H1 (cell line): ENCODE measurements at regions not wholly inside any gene's neighbourhood (a gene's known extent, or its start where the extent isn't known, plus 50 kb on each side); places are given as distances from the start of the nearest gene placed in this dataset.

ENCODE experiments used
- CTCF ChIA-PET: fragments of 300-600 bp; sonication (Branson Sonifier 250); formaldehyde crosslinking; loops from one replicate; lab custom pipeline; 2021; ENCODE audit not compliant: partially characterized antibody; lab: Charles Lee
- POLR2A ChIA-PET: fragments of 300-600 bp; sonication (Branson Sonifier 250); formaldehyde crosslinking; loops from one replicate; lab custom pipeline; 2021; ENCODE audit warnings: inconsistent platforms; ENCODE audit not compliant: partially characterized antibody; lab: Charles Lee
- DNase-seq, 2 experiments: peaks; one replicate each; pipeline versions ENCODE4 v3.0.0 to v3.0.0-alpha.2; 2010 to 2022; ENCODE audit warnings: low spot score in 2 of 2, low read depth in 1 of 2, mixed read lengths in 1 of 2
- FAIRE-seq: peaks from 2 replicates; lab custom pipeline; 2011; peaks lifted over from hg19 to GRCh38; lab: Jason Lieb, UNC
- H2AFZ ChIP-seq: 2 replicates; pipeline ENCODE4 v1.8.1; 2012; ENCODE audit warnings: low read length, inconsistent platforms
- H2AK5ac ChIP-seq: 2 replicates; pipeline ENCODE4 v1.6.1; 2013; ENCODE audit warnings: low read depth, low read length
- H2BK120ac ChIP-seq: replicated peaks from 2 replicates; pipeline ENCODE3; 2013; ENCODE audit warnings: low read depth, low read length, inconsistent platforms
- H2BK12ac ChIP-seq: 2 replicates; pipeline ENCODE4 v1.6.1; 2013; ENCODE audit warnings: low read depth, low read length
- H2BK15ac ChIP-seq: 2 replicates; pipeline ENCODE4 v1.6.1; 2013; ENCODE audit warnings: low read length
- H2BK20ac ChIP-seq: 2 replicates; pipeline ENCODE4 v1.6.1; 2013; ENCODE audit warnings: low read length
- H2BK5ac ChIP-seq: 2 replicates; pipeline ENCODE4 v1.6.1; 2013; ENCODE audit warnings: low read depth, low read length
- H3K14ac ChIP-seq: 2 replicates; pipeline ENCODE4 v1.6.1; 2013; ENCODE audit warnings: inconsistent platforms; ENCODE audit not compliant: insufficient read length
- H3K18ac ChIP-seq: 2 replicates; pipeline ENCODE4 v1.6.1; 2013; ENCODE audit warnings: low read length; ENCODE audit errors: extremely low read depth
- H3K23ac ChIP-seq: 2 replicates; pipeline ENCODE4 v1.6.1; 2013; ENCODE audit warnings: inconsistent platforms; ENCODE audit not compliant: insufficient read length
- H3K23me2 ChIP-seq: 2 replicates; pipeline ENCODE4 v1.6.1; 2013; ENCODE audit warnings: low read depth, low read length
- H3K27ac ChIP-seq: 2 replicates; pipeline ENCODE4 v1.6.1; 2011; ENCODE audit warnings: low read depth, low read length, inconsistent platforms
- H3K27me3 ChIP-seq, 4 experiments: replicated peaks in 1 of 4; 1 replicate in 1 of 4; 2 replicates in 3 of 4; pipeline versions ENCODE4 v1.6.1 to v1.8.1; 2011 to 2013; ENCODE audit warnings: low read length in 3 of 4, mild to moderate bottlenecking in 3 of 4, inconsistent platforms in 2 of 4, mixed read lengths in 2 of 4, moderate library complexity in 1 of 4; ENCODE audit not compliant: control insufficient read depth in 3 of 4, insufficient read depth in 3 of 4; ENCODE audit errors: extremely low read depth in 1 of 4
- H3K36me3 ChIP-seq, 4 experiments: 2 replicates each; pipeline versions ENCODE4 v1.6.1 to v1.8.1; 2011 to 2013; ENCODE audit warnings: mild to moderate bottlenecking in 4 of 4, low read length in 3 of 4, moderate library complexity in 2 of 4, control low read depth in 1 of 4, inconsistent platforms in 1 of 4; ENCODE audit not compliant: insufficient read depth in 4 of 4, control insufficient read depth in 2 of 4
- H3K4ac ChIP-seq: replicated peaks from 2 replicates; pipeline ENCODE3; 2013; ENCODE audit warnings: low read length, low read depth, mixed read lengths, inconsistent platforms; ENCODE audit not compliant: insufficient read length
- H3K4me1 ChIP-seq, 4 experiments: replicated peaks in 1 of 4; 1 replicate in 1 of 4; 2 replicates in 3 of 4; pipeline versions ENCODE4 v1.6.1 to v1.8.1; 2011 to 2013; ENCODE audit warnings: low read length in 3 of 4, inconsistent platforms in 2 of 4, mixed read lengths in 1 of 4; ENCODE audit not compliant: insufficient read depth in 4 of 4, control insufficient read depth in 3 of 4
- H3K4me2 ChIP-seq, 2 experiments: 2 replicates each; pipeline versions ENCODE4 v1.6.1 to v1.8.1; 2011 to 2013; ENCODE audit warnings: low read depth in 2 of 2, low read length in 2 of 2, control low read depth in 1 of 2, inconsistent platforms in 1 of 2, mild to moderate bottlenecking in 1 of 2; ENCODE audit not compliant: insufficient read depth in 1 of 2
- H3K4me3 ChIP-seq, 4 experiments: fragments of 200-600, 300-600 bp in 1 of 4; sonication (generic), shearing (Covaris generic), sonication (Bioruptor Twin) in 1 of 4; 2 replicates each; pipeline versions ENCODE4 v1.5.1 to v1.8.1; 2011 to 2016; ENCODE audit warnings: low read length in 4 of 4, low read depth in 3 of 4, control low read depth in 2 of 4, inconsistent platforms in 2 of 4, mild to moderate bottlenecking in 2 of 4, mixed read lengths in 1 of 4, moderate library complexity in 1 of 4; ENCODE audit not compliant: insufficient read depth in 2 of 4; ENCODE audit errors: extremely low read depth in 1 of 4
- H3K56ac ChIP-seq: replicated peaks from 2 replicates; pipeline ENCODE3; 2013; ENCODE audit warnings: low read depth, mild to moderate bottlenecking, mixed read lengths, low read length, inconsistent platforms; ENCODE audit not compliant: insufficient read length
- H3K79me1 ChIP-seq: 2 replicates; pipeline ENCODE4 v1.6.1; 2013; ENCODE audit warnings: low read depth, low read length, control low read depth
- H3K79me2 ChIP-seq, 2 experiments: 2 replicates each; pipeline versions ENCODE4 v1.6.1 to v1.8.1; 2012 to 2013; ENCODE audit warnings: low read length in 2 of 2, mild to moderate bottlenecking in 2 of 2, inconsistent platforms in 1 of 2; ENCODE audit not compliant: insufficient read depth in 2 of 2, control insufficient read depth in 1 of 2
- H3K9ac ChIP-seq, 4 experiments: replicated peaks in 1 of 4; 1 replicate in 1 of 4; 2 replicates in 3 of 4; pipeline versions ENCODE4 v1.6.1 to v1.8.1; 2011 to 2013; ENCODE audit warnings: low read depth in 3 of 4, low read length in 3 of 4, control low read depth in 2 of 4, mild to moderate bottlenecking in 2 of 4, moderate library complexity in 2 of 4, inconsistent platforms in 1 of 4; ENCODE audit errors: extremely low read depth in 1 of 4
- H3K9me3 ChIP-seq, 2 experiments: 2 replicates each; pipeline versions ENCODE4 v1.6.1 to v1.8.1; 2012 to 2013; ENCODE audit warnings: mild to moderate bottlenecking in 2 of 2, moderate library complexity in 2 of 2, control low read depth in 1 of 2, inconsistent platforms in 1 of 2, low read depth in 1 of 2, low read length in 1 of 2, mixed read lengths in 1 of 2; ENCODE audit not compliant: insufficient read depth in 2 of 2
- H4K20me1 ChIP-seq, 2 experiments: replicated peaks in 1 of 2; 2 replicates each; pipeline versions ENCODE3 to v1.8.1; 2011 to 2013; ENCODE audit warnings: inconsistent platforms in 2 of 2, low read length in 2 of 2, mild to moderate bottlenecking in 1 of 2; ENCODE audit not compliant: insufficient read depth in 2 of 2, control insufficient read depth in 1 of 2
- H4K5ac ChIP-seq: 2 replicates; pipeline ENCODE4 v1.6.1; 2013; ENCODE audit warnings: low read length, low read depth, mixed read lengths, inconsistent platforms; ENCODE audit not compliant: insufficient read length
- H4K8ac ChIP-seq: 2 replicates; pipeline ENCODE4 v1.8.0; 2013; ENCODE audit warnings: mild to moderate bottlenecking, moderate library complexity, low read length, inconsistent platforms; ENCODE audit not compliant: insufficient read depth; ENCODE audit errors: extremely low read depth
- H4K91ac ChIP-seq: replicated peaks from 2 replicates; pipeline ENCODE3; 2013; ENCODE audit warnings: low read length, mixed read lengths, inconsistent platforms; ENCODE audit not compliant: insufficient read length
- CHD2 ChIP-seq: IDR thresholded peaks from 2 replicates; pipeline ENCODE4 v1.6.1; 2012; ENCODE audit warnings: low read length, improper control_type of control experiment
- SIX5 ChIP-seq: IDR thresholded peaks from 2 replicates; pipeline ENCODE4 v1.6.1; 2011; ENCODE audit warnings: mild to moderate bottlenecking, low read depth, low read length
- SP1 ChIP-seq: IDR thresholded peaks from 2 replicates; pipeline ENCODE4 v1.6.1; 2011; ENCODE audit warnings: low read depth, low read length
- SRF ChIP-seq: IDR thresholded peaks from 2 replicates; pipeline ENCODE4 v1.6.1; 2011; ENCODE audit warnings: mild to moderate bottlenecking, low read depth, low read length, moderate library complexity
- WGBS, 2 experiments: shearing (Covaris generic) in 1 of 2; methylation state at CpG; one replicate each; pipeline versions ENCODE4 v1.1.6 to v1.1.7; 2013 to 2015; ENCODE audit warnings: low lambda C conversion rate in 2 of 2, mixed read lengths in 2 of 2, inconsistent platforms in 1 of 2, low coverage in 1 of 2, missing lambda C conversion rate in 1 of 2; ENCODE audit not compliant: insufficient replicate concordance in 2 of 2, insufficient coverage in 1 of 2, insufficient read length in 1 of 2; ENCODE audit errors: extremely low coverage in 1 of 2, missing lambda C conversion rate in 1 of 2; 5-methylcytosine and 5-hydroxymethylcytosine counted together

DNA sequence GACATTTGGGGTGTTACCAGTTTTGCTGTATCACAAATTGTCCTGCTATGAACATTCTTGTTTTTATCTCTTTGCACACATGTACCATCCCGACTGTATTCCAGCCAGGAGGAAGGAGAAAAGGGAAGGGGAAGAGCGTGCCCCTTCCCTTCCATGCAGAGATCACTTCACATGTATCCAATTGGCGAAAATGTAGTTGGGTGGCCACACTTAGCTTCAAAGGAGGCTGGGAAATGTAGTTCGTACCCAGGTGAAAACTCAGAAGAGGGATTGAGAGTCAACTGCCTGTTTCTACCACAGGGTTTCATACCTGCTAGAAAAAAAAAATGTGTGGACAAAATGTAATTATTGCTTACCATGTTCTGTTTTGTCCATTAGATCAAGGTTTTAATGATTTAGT lies 189.1 kb upstream of the PELI2 start:
- Histone ChIP-seq H3K9me3 (peaks cover 0 to 4% of the 10 kb centered on the region in 2 experiments; a peak in 1 of 4 replicates), H3K27me3 (no peaks in the 10 kb centered on the region), H3K4me1 (peaks cover 2 to 11% (median 3%) of the 10 kb centered on the region in 4 experiments; a peak in 6 of 7 replicates), H3K4me3 (no peak overlapping the region), H3K27ac (no peak overlapping the region), H3K79me1 (no peaks in the 10 kb centered on the region), H4K8ac (no peak overlapping the region), H3K23me2 (no peaks in the 10 kb centered on the region), H2AK5ac (no peak overlapping the region), H2BK120ac (no peak overlapping the region), H2BK5ac (no peak overlapping the region), H2BK12ac (no peak overlapping the region), H3K18ac (no peak overlapping the region), H3K4me2 (no peak overlapping the region), H2AFZ (no peak overlapping the region), H2BK15ac (no peak overlapping the region), H2BK20ac (no peak overlapping the region), H3K36me3 (no peaks in the 10 kb centered on the region), H3K4ac (no peak overlapping the region), H4K91ac (no peak overlapping the region), H3K56ac (no peak overlapping the region), H4K20me1 (no peaks in the 10 kb centered on the region), H3K9ac (no peak overlapping the region), H4K5ac (no peak overlapping the region), H3K14ac (no peak overlapping the region), H3K23ac (no peak overlapping the region), H3K79me2 (no peaks in the 10 kb centered on the region)
- DNase-seq (no peak), FAIRE-seq (peak; percentile 87)
- CTCF ChIA-PET: interaction anchor here (0.6 to 2.0 kb wide), 3 partner anchors 9 to 260 kb away, joined by 3 to 4 read pairs (median 3); no protein-coding TSS in a partner anchor
- peak; percentile 70 for TF ChIP-seq SIX5
- no peak for TF ChIP-seq SRF
- TF ChIP-seq CHD2: peak; percentile 37; the same call in 1 of the 2 replicates
- TF ChIP-seq SP1: peak; percentile 56; the same call in 1 of the 2 replicates
- WGBS, 2 experiments: 62% methylated on average over 4 of the region's 4 CpGs; no CpG with 5 or more reads in 1 of the 2 experiments
- POLR2A ChIA-PET: interaction anchor here (0.6 to 0.7 kb wide), 2 partner anchors 47 to 916 kb away, joined by 3 to 4 read pairs; no protein-coding TSS in a partner anchor
